HG03064 (cell line): ENCODE measurements at regions not wholly inside any gene's neighbourhood (a gene's known extent, or its start where the extent isn't known, plus 50 kb on each side); places are given as distances from the start of the nearest gene placed in this dataset.
"Not testable (repeated sequence)": the region's sequence is repeated elsewhere in the genome, so short reads cannot be mapped to it uniquely, and the experiment has no call there.

ENCODE experiments used
- ATAC-seq: cut with Tn5 transposase; IDR thresholded peaks from one replicate; pipeline ENCODE4 v1.9.1; 2021; ENCODE audit warnings: low read depth; ENCODE audit not compliant: unreplicated experiment

DNA sequence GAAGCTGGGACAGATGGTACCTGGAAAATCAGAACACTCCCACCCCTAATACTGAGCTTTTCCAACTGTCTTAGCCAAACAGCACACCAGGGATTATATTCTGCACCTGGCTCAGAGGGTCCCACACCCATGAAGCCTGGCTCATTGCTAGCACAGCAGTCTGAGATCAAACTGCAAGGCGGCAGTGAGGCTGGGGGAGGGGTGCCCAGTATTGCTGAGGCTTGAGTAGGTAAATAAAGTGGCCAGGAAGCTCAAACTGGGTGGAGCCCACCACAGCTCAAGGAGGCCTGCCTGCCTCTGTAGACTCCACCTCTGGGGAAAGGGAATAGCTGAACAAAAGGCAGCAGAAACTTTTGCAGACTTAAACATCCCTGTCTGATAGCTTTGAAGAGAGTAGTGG is 403.3 kb downstream of the MBD2 start:
- not testable (repeated sequence) for ATAC-seq

DNA sequence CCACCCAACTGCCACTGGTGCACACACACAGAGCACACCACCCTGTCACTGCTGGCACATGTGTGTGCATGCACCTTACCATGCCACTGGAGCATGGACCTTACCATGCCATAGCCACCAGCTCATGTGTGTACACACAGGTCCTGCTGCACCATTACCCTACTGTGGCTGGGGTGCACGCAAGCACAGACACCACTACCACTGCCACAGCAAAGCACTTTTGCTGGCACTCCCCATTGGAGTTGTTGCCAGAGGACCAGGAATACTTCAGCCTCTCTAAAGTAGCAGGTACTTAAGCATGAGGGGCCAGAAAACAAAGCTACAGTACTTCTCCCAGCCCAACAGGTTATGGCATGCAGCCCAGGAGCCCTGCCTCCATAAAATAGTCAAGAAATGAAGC is 404.8 kb downstream of the MBD2 start:
- ATAC-seq: no peak

DNA sequence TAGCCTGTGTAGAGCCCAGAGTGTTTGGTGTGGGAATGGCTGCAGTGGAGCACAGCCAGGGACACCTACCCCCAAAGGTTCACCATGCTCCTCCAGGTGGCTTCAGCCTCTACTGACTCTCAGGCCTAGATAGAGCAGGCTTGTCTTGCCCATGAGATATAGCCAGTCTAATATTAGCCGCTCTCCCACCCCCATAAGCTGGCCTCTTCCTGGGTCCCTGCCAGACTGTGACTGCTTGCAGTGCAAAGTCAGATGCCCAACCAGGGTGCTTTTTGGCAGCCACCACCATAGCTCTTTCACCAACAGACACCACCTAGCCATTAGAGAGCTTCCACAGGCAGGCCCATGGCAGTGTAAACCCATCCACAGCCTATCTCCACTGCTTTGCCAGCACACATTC is 405.3 kb downstream of the MBD2 start:
- ATAC-seq: no peak

DNA sequence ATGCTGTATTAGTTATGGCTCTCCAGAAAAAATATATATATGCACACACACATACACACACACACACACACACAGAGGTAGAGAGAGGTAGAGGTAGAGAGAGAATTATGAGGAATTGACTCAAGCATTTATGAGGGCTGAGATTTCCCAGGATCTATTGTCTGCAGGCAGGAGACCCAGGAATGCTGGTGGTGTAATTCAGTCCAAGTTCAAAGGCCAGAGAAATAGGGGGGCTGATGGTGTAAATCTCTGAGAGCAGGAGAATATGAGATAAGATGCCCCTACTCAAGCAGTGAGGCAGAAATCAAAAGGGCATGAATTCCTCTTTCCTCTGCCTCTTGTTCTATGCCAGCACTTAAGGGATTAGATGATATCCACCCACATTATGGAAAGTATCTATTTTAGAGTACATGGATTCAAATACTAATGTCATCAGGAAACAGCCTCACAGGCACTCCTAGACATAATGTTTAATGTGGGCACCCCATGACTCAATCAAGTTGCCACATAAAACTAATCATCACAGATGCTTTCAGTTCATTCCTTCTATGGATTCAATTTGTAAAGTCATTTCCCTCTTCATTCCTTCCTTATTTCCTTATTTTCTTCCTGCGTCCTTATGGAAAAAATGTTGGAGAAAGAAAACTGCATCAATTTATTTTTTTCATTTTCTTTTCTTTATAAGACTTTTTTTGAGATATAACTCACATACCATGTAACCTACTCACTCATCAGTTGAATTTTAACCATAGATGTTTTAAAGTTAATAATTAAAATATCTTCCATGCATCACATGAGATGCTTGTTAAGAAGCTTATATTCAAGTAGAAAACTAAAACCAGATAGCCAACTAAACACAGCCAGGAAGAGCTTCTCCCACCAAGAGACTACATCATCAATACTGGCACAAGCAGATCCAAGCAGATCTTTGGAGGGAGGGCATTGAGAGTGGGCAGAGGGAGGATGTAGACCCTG is 406.2 kb downstream of the MBD2 start:
- no peak for ATAC-seq

DNA sequence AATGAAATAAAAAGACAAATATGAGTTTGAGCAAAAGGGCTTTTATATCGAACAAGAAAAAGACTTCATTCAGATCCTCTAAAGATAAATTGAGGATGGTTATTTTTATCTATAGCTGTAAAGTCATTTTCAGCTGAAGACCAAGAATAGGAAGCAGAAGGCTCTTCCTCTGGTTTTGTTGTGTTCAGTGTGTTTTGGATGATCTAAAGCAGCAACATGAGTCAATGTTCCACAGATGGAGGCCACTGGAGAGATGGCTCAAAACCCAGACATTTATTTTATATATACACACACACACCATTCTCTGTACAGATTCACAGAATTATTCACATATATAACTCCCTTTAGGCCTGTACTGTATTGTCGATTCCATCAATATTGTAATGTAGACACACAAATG is 424.3 kb downstream of the MBD2 start:
- ATAC-seq: no peak

DNA sequence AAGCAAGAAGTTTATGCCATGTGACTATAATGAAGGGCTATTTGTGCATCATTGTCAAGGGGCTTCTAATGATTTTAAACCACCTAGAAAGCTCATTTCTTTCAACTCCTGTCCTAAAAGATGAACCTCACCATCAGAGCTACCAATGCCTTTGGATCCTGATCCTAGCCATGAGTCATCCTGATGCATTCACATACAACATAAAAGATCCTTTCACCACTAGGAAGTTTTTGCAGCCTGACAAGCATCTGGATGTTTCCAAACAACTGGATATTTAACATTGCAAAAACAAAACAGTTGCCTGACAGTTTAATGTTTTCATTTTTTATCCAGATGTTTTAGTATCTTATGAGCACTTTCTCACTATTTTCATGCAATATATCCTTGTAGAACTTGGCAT is 425.3 kb downstream of the MBD2 start:
- no peak for ATAC-seq

- no peak for ATAC-seq
Observed at GRCh38 chr18:53798516-53798915, 426.0 kb downstream of the MBD2 start.

DNA sequence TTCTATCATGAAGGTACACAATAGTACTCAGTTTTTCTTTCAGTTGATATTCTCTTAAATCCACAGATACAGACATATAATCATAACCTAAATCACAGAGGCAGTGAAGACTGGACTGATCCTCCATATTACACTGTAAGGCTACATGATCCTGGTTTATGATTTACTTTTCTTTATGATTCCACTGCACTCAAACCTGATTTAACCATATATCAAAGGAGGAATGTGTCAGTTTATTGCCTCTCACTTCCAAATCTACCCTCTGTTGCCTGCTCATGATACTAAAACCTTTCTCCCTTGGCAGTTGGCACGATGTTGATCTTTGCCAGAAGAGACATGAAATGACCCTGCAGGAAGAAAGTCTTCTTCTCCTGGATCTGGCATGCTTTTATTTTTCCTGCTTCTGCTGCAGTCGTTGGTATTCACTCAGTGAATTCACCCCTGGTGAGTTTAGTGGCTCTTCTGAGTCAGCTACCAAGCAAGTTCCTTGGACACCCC is 426.4 kb downstream of the MBD2 start:
- ATAC-seq: no peak

DNA sequence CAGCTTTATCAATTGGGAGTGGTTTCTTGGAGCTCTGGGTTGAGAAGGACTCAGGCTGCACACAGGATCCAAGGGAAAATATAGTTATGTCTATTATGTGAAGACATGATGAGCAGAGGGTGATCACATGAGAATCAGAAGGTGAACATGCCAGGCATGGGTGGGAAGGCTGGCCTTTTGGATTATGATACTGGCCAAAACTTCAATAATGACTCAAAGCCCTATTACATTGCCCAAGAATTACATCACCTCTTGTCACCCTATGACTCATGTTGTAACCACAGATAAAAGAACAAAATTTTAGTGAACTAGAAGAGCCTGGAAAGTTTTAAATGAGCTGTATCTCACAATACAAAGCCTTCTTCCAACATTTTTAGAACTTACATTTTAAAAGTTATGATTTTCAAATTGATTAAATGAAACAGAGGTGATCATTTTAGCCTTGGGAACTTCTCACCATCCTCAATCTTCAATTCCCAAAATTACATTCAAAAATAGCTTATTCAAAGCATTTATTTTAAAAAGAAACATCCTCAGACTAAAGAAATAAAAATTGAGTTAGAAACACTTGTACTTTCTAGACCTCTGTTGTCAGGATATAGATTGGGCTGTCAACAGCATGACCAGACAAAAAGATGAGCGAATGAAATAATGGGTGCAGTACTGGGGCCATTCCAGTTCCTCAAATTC is 428.3 kb downstream of the MBD2 start:
- no peak for ATAC-seq

- no peak for ATAC-seq
Observed at GRCh38 chr18:53795610-53796009, 428.9 kb downstream of the MBD2 start.

DNA sequence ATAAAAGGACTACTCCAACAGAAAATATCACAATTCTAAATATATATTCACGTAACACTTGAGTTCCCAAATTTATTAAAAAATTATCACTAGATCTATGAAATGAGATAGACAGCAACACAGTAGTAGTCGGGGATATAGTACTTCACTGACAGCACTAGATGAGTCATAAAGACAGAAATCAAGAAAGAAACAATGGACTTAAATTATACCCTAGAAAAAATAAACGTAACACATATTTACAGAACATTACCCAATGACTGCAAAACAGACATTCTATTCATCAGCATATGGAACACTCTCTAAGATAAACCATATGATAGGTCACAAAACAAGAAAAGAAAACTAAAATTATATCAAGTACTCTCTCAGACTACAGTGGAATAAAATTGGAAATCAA is 429.4 kb downstream of the MBD2 start:
- no peak for ATAC-seq

GRCh38 chr18:53792762-53793161 is 431.7 kb downstream of the MBD2 start:
- ATAC-seq: no peak

DNA sequence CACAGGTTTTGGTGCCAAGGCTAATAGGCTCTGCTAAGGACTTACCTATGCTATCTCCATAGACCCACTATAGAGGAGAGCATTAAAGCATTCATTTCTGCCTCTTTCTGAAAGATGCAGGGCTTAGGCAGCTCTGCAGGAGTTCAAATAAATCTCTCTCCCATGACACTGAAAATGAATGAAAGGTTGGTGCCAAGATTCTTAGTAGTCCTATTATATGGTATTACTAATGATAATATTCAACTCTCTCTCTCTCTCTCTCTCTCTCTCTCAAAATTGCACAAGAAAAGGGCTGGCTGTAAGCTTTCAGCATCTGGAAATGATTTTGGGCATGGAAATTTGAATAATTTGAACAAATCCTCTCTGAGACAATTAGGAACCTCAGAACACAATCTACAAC is 433.7 kb downstream of the MBD2 start:
- no peak for ATAC-seq

DNA sequence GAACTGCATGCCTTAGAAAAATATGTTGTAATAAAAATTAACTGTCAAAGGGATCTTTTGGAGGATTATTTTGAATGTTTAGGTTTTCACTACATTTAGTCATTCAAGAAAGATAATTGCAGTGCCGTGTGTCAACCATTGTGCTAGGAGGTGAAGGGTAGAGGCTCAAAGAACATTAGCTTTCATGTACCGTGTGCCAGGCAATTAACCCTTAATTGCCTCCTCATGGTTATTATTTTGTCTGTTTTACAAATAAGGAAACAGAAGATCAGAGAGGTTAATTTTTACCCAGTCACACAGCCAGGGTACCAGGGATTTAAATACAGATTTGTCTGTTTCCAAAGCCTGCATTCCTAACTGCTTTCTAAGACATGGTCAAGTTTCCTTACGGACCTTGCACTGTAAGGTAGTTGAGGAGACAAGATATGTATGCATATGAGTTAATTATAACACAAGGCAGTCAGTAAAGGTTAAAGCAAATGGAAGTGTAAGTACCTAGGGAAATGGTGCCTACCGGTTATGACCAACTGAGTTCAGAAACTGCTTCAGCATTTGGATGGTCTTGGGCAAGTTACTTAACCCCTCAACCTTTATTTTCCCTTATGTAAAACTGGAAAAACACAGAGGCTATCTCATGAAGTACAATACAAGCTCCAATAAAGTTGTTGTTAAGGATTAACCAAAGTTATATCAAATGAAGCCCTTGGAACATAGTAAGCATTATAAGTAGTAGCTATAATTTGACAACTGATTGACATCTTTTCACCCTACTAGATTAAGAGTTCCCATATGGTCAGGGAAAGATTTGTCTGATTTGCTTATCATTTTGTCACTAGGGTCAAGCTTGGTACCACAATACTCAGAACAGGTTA is 434.9 kb downstream of the MBD2 start:
- no peak for ATAC-seq

GRCh38 chr18:53785811-53786210 is 438.7 kb downstream of the MBD2 start:
- no peak for ATAC-seq

- ATAC-seq: no peak
Observed at GRCh38 chr18:53784253-53784652, 440.2 kb downstream of the MBD2 start.

DNA sequence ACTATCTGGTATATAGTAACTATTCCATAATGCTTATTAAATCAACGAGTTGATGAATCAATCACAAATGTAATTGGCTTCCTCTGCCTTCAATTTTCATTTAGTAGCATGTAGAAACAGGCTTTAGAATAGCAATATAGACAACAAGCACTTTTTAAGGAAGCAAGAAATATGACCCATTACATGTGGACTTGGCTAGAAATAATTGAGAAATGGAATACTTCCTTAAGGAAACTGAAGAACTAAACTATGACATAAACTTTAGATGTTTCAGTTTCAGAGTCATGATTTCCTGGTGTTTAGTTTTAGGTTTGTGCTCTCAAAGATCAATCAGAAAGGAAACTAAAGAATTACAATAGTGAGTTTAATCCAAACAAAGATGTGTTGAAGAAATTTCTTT is 443.8 kb downstream of the MBD2 start:
- ATAC-seq: no peak

DNA sequence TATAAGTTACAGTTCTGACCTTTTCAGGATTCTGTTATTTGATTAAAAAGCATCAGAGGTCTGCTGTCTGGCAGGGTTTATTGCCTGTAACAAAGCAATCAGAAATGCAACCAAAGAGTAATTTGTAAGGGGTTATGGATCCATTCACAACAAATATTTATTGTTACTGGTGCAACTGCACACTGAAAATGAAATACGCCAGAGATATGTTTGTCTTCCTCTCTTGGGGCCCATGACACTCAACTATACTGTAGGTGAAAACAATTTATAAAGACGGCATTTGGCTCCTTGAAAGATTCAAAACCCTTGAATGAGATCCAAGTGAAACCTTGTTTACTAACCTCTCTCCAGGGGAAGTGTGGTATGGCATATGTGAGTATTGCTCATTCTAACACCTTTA is 452.2 kb downstream of the MBD2 start:
- no peak for ATAC-seq

GRCh38 chr18:53771664-53772063 is 452.8 kb downstream of the MBD2 start:
- no peak for ATAC-seq

GRCh38 chr18:53765211-53765610 is 459.3 kb downstream of the MBD2 start:
- ATAC-seq: no peak

GRCh38 chr18:53764086-53764485 is 460.4 kb downstream of the MBD2 start:
- ATAC-seq: no peak
